H9 (cell line): ENCODE measurements at regions not wholly inside any gene's neighbourhood (a gene's known extent, or its start where the extent isn't known, plus 50 kb on each side); places are given as distances from the start of the nearest gene placed in this dataset.

Experiments used
- DNase-seq: peaks from one replicate; pipeline ENCODE4 v3.0.0-alpha.2; 2017
- H2AFZ ChIP-seq: one replicate; pipeline ENCODE4 v1.6.1; 2013; ENCODE audit warnings: mild to moderate bottlenecking, low read length, control low read depth, moderate library complexity
- H2AK5ac ChIP-seq: 2 replicates; pipeline ENCODE4 v1.6.1; 2013; ENCODE audit warnings: low read length, control low read depth, mixed read lengths; ENCODE audit not compliant: insufficient read length
- H2BK120ac ChIP-seq: one replicate; pipeline ENCODE4 v1.6.1; 2013; ENCODE audit warnings: low read depth, mild to moderate bottlenecking, low read length, control low read depth, inconsistent platforms; ENCODE audit not compliant: poor library complexity, severe bottlenecking
- H2BK12ac ChIP-seq: 2 replicates; pipeline ENCODE4 v1.6.1; 2013; ENCODE audit warnings: low read length, control low read depth, mixed read lengths, low read depth; ENCODE audit not compliant: insufficient read length
- H2BK15ac ChIP-seq: 2 replicates; pipeline ENCODE4 v1.6.1; 2013; ENCODE audit warnings: low read depth, low read length, control low read depth
- H2BK20ac ChIP-seq: one replicate; pipeline ENCODE4 v1.6.1; 2013; ENCODE audit warnings: low read depth, mild to moderate bottlenecking, low read length, control low read depth, inconsistent platforms; ENCODE audit not compliant: poor library complexity, severe bottlenecking
- H2BK5ac ChIP-seq: 2 replicates; pipeline ENCODE4 v1.6.1; 2013; ENCODE audit warnings: low read length, control low read depth, mixed read lengths; ENCODE audit not compliant: insufficient read length
- H3K14ac ChIP-seq: 2 replicates; pipeline ENCODE4 v1.6.1; 2013; ENCODE audit warnings: low read length, control low read depth; ENCODE audit not compliant: insufficient read depth
- H3K18ac ChIP-seq: 2 replicates; pipeline ENCODE4 v1.6.1; 2013; ENCODE audit warnings: low read depth, mild to moderate bottlenecking, mixed read lengths, low read length, control low read depth; ENCODE audit not compliant: insufficient read length
- H3K23ac ChIP-seq: 2 replicates; pipeline ENCODE4 v1.6.1; 2013; ENCODE audit warnings: low read length, control low read depth, mixed read lengths, low read depth; ENCODE audit not compliant: insufficient read length
- H3K23me2 ChIP-seq: 2 replicates; pipeline ENCODE4 v1.6.1; 2013; ENCODE audit warnings: low read depth, mild to moderate bottlenecking, mixed read lengths, low read length, control low read depth; ENCODE audit not compliant: insufficient read length, poor library complexity, severe bottlenecking
- H3K27ac ChIP-seq: 2 replicates; pipeline ENCODE4 v1.5.1; 2013; ENCODE audit warnings: low read length, control low read depth, mixed read lengths, low read depth; ENCODE audit not compliant: insufficient read length
- H3K27me3 ChIP-seq: 2 replicates; pipeline ENCODE4 v1.6.1; 2013; ENCODE audit warnings: low read length, control low read depth, inconsistent platforms; ENCODE audit not compliant: insufficient read depth
- H3K4ac ChIP-seq: 2 replicates; pipeline ENCODE4 v1.6.1; 2013; ENCODE audit warnings: low read depth, mild to moderate bottlenecking, control low read depth, inconsistent platforms, low read length, moderate library complexity
- H3K4me1 ChIP-seq: 2 replicates; pipeline ENCODE4 v1.6.1; 2013; ENCODE audit warnings: low read length, control low read depth, inconsistent platforms; ENCODE audit not compliant: insufficient read depth
- H3K4me2 ChIP-seq: 2 replicates; pipeline ENCODE4 v1.6.1; 2013; ENCODE audit warnings: low read length, control low read depth, mixed read lengths; ENCODE audit not compliant: insufficient read length, insufficient read depth
- H3K56ac ChIP-seq: 2 replicates; pipeline ENCODE4 v1.6.1; 2013; ENCODE audit warnings: low read depth, mild to moderate bottlenecking, mixed read lengths, low read length, control low read depth; ENCODE audit not compliant: insufficient read length
- H3K79me1 ChIP-seq: 2 replicates; pipeline ENCODE4 v1.6.1; 2013; ENCODE audit warnings: low read depth, mild to moderate bottlenecking, moderate library complexity, low read length, control low read depth, inconsistent platforms; ENCODE audit not compliant: insufficient read depth, poor library complexity, severe bottlenecking
- H3K79me2 ChIP-seq: 2 replicates; pipeline ENCODE4 v1.6.1; 2013; ENCODE audit warnings: low read length, control low read depth, inconsistent platforms; ENCODE audit not compliant: insufficient read depth
- H3K9ac ChIP-seq: 2 replicates; pipeline ENCODE4 v1.6.1; 2013; ENCODE audit warnings: low read length, control low read depth, mixed read lengths; ENCODE audit not compliant: insufficient read length; ENCODE audit errors: extremely low read depth
- H3K9me3 ChIP-seq: one replicate; pipeline ENCODE4 v1.6.1; 2013; ENCODE audit warnings: low read depth, low read length, inconsistent platforms; ENCODE audit not compliant: control insufficient read depth
- H3T11ph ChIP-seq: one replicate; pipeline ENCODE4 v1.6.1; 2013; ENCODE audit warnings: mild to moderate bottlenecking, low read length, control low read depth, inconsistent platforms
- H4K20me1 ChIP-seq: one replicate; pipeline ENCODE4 v1.6.1; 2013; ENCODE audit not compliant: control insufficient read depth, insufficient read length, insufficient read depth
- H4K5ac ChIP-seq: 2 replicates; pipeline ENCODE4 v1.6.1; 2013; ENCODE audit warnings: low read depth, mild to moderate bottlenecking, mixed read lengths, low read length, control low read depth; ENCODE audit not compliant: insufficient read length
- H4K8ac ChIP-seq: replicated peaks from 2 replicates; pipeline ENCODE4 v1.6.1; 2013; ENCODE audit warnings: low read length, control low read depth, mixed read lengths, low read depth; ENCODE audit not compliant: insufficient read length
- H4K91ac ChIP-seq: 2 replicates; pipeline ENCODE4 v1.6.1; 2013; ENCODE audit warnings: low read depth, mild to moderate bottlenecking, moderate library complexity, mixed read lengths, low read length, control low read depth; ENCODE audit not compliant: insufficient read length
- H3K27ac Mint-ChIP-seq, 3 experiments: 2 replicates in 2 of 3; 3 replicates in 1 of 3; pipeline ENCODE4 v1.8.0; 2020 to 2021; ENCODE audit warnings: mixed read lengths in 3 of 3, mild to moderate bottlenecking in 1 of 3, moderate library complexity in 1 of 3
- H3K27me3 Mint-ChIP-seq: 2 replicates; pipeline ENCODE4 v1.8.0; 2021; ENCODE audit warnings: low read depth, mild to moderate bottlenecking, moderate library complexity, mixed read lengths
- H3K36me3 Mint-ChIP-seq, 3 experiments: 2 replicates in 2 of 3; 3 replicates in 1 of 3; pipeline ENCODE4 v1.8.0; 2020 to 2021; ENCODE audit warnings: low read depth in 3 of 3, mixed read lengths in 3 of 3; ENCODE audit not compliant: insufficient read depth in 1 of 3
- H3K4me1 Mint-ChIP-seq, 2 experiments: 2 replicates each; pipeline ENCODE4 v1.8.0; 2020; ENCODE audit warnings: mixed read lengths in 2 of 2
- H3K4me3 Mint-ChIP-seq, 2 experiments: 2 replicates in 1 of 2; 3 replicates in 1 of 2; pipeline ENCODE4 v1.8.0; 2020 to 2021; ENCODE audit warnings: mild to moderate bottlenecking in 2 of 2, mixed read lengths in 2 of 2, moderate library complexity in 1 of 2
- H3K9me3 Mint-ChIP-seq, 2 experiments: 2 replicates in 1 of 2; 3 replicates in 1 of 2; pipeline ENCODE4 v1.8.0; 2020; ENCODE audit warnings: mild to moderate bottlenecking in 2 of 2, mixed read lengths in 2 of 2, moderate library complexity in 1 of 2
- CTCF ChIP-seq: fragments of 200-600 bp; sonication (generic); conservative IDR thresholded peaks from 3 replicates; pipeline ENCODE4 v1.8.0; 2021; ENCODE audit warnings: antibody characterized with exemption, mild to moderate bottlenecking
- WGBS: extraction: QIAGEN DNeasy Blood & Tissue Kit; methylation state at CpG from one replicate; pipeline ENCODE4 v1.1.7; 2013; ENCODE audit warnings: missing lambda C conversion rate, low lambda C conversion rate, mixed read lengths; ENCODE audit not compliant: insufficient read length; ENCODE audit errors: extremely low coverage; 5-methylcytosine and 5-hydroxymethylcytosine counted together

- Histone ChIP-seq H3K56ac (no peak overlapping the region), H2AK5ac (no peak overlapping the region), H2BK120ac (no peak overlapping the region), H3K4ac (no peak overlapping the region), H3K4me1 (no peaks in the 10 kb centered on the region), H2BK5ac (no peak overlapping the region), H2AFZ (no peak overlapping the region), H2BK20ac (no peak overlapping the region), H3K18ac (no peak overlapping the region), H3K23me2 (no peaks in the 10 kb centered on the region), H3K14ac (no peak overlapping the region), H3K27me3 (no peaks in the 10 kb centered on the region), H3K79me2 (no peaks in the 10 kb centered on the region), H2BK12ac (no peak overlapping the region), H3K9me3 (no peaks in the 10 kb centered on the region), H3K9ac (no peak overlapping the region), H3K23ac (no peak overlapping the region), H3T11ph (no peak overlapping the region), H2BK15ac (no peak overlapping the region), H3K4me2 (no peak overlapping the region), H4K8ac (no peak overlapping the region), H4K91ac (no peak overlapping the region), H3K79me1 (no peaks in the 10 kb centered on the region), H4K5ac (no peak overlapping the region), H4K20me1 (no peaks in the 10 kb centered on the region), H3K27ac (no peak overlapping the region)
- WGBS = no CpG with 5 or more reads among the region's 2 CpGs
- no peaks in the 10 kb centered on the region for H3K4me1 Mint-ChIP-seq
- no peaks in the 10 kb centered on the region for H3K27me3 Mint-ChIP-seq
- no peak overlapping the region for H3K4me3 Mint-ChIP-seq
- H3K9me3 Mint-ChIP-seq = no peaks in the 10 kb centered on the region
- no peak overlapping the region for H3K27ac Mint-ChIP-seq
- no peak for TF ChIP-seq CTCF
- no peaks in the 10 kb centered on the region for H3K36me3 Mint-ChIP-seq
- no peak for DNase-seq
Observed at GRCh38 chr16:52832771-52833170, 219.9 kb downstream of the CHD9NB start.
